Mucosa of stomach (tissue), 1 donor: ENCODE measurements at regions not wholly inside any gene's neighbourhood (a gene's known extent, or its start where the extent isn't known, plus 50 kb on each side); places are given as distances from the start of the nearest gene placed in this dataset.
"Not testable (repeated sequence)": the region's sequence is repeated elsewhere in the genome, so short reads cannot be mapped to it uniquely, and the experiment has no call there.

Source experiments
- H3K27me3 ChIP-seq: one replicate; pipeline ENCODE4 v1.7.0; 2013; ENCODE audit warnings: mild to moderate bottlenecking, low read length; ENCODE audit not compliant: control insufficient read depth, insufficient read depth
- H3K36me3 ChIP-seq: one replicate; pipeline ENCODE4 v1.7.0; 2013; ENCODE audit warnings: low read length; ENCODE audit not compliant: control insufficient read depth, insufficient read depth
- H3K4me1 ChIP-seq: one replicate; pipeline ENCODE4 v1.7.0; 2013; ENCODE audit warnings: mild to moderate bottlenecking, low read length; ENCODE audit not compliant: control insufficient read depth, insufficient read depth
- H3K4me3 ChIP-seq: one replicate; pipeline ENCODE4 v1.7.0; 2013; ENCODE audit warnings: low read length
- H3K9ac ChIP-seq: one replicate; pipeline ENCODE4 v1.7.0; 2013; ENCODE audit warnings: mild to moderate bottlenecking, low read length, moderate library complexity
- H3K9me3 ChIP-seq: one replicate; pipeline ENCODE4 v1.7.0; 2013; ENCODE audit warnings: mild to moderate bottlenecking, low read length, moderate library complexity; ENCODE audit not compliant: control insufficient read depth
- donor health status: Pancreatic carcinoma.

- H3K4me1 ChIP-seq, H3K9ac ChIP-seq, H3K4me3 ChIP-seq, H3K27me3 ChIP-seq, H3K36me3 ChIP-seq, H3K9me3 ChIP-seq: not testable (repeated sequence)
Observed at GRCh38 chr1:146666275-146666674, 271.8 kb upstream of the NBPF12 start.

GRCh38 chr1:146660242-146660641 is 277.9 kb upstream of the NBPF12 start:
- not testable (repeated sequence) for H3K27me3 ChIP-seq, H3K9ac ChIP-seq, H3K36me3 ChIP-seq, H3K4me3 ChIP-seq, H3K4me1 ChIP-seq, H3K9me3 ChIP-seq

GRCh38 chr1:146656356-146657060 is 281.6 kb upstream of the NBPF12 start:
- H3K9ac ChIP-seq, H3K4me3 ChIP-seq, H3K4me1 ChIP-seq, H3K27me3 ChIP-seq, H3K36me3 ChIP-seq, H3K9me3 ChIP-seq: not testable (repeated sequence)

DNA sequence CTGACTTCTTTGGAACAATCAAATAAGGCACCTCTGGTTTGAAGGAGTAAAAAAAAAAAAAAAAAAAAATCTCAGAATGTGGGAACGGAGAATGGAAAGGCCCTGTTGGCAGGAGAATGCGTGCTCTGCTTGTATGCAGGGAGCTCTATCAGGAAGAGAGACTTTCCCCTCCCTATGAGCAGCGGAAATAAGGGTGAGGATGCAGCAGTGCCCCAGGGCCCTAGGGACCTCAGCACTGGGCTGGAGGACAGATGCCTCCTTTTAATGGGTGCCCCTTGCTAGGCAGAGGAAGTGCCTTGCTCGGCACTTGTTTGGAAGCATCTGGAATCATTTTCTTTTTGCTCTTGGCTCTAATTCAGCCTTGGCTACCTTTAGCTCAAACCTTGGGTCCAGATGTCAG is 283.4 kb upstream of the NBPF12 start:
- not testable (repeated sequence) for H3K9ac ChIP-seq, H3K4me3 ChIP-seq, H3K36me3 ChIP-seq, H3K4me1 ChIP-seq, H3K9me3 ChIP-seq, H3K27me3 ChIP-seq

DNA sequence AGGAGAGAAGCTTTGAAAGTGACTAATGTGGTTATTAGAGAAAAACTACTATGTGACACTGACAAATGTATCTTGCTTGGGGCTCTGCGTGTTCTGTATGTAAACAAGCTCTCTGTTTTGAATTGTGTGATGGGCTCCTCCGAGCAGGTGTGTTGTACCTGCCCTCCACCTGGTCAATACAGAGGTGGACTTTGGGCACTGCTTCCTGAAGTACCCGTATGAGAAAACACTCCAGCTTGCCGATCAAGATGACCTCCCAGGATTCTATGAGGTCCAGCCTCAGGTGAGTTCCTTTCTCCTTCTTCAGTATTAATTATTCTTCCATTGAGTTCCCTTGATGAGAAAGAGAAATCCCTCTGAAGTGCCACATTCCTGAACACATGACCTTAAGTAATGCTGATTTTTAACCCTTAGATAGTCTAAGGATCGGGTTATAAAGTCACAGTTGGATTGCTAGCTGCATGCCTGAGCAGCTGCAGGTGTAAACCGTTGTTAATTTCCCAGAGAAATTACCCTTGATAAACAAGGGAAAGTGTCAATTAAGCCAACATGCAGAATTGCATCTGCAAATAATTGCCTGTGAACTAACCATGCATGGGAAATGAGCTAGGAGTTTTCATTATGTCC is 292.0 kb upstream of the NBPF12 start:
- H3K9ac ChIP-seq, H3K9me3 ChIP-seq, H3K27me3 ChIP-seq, H3K4me1 ChIP-seq, H3K36me3 ChIP-seq, H3K4me3 ChIP-seq: not testable (repeated sequence)

GRCh38 chr1:146641534-146641933 is 296.6 kb upstream of the NBPF12 start:
- H3K9me3 ChIP-seq, H3K36me3 ChIP-seq, H3K9ac ChIP-seq, H3K4me3 ChIP-seq, H3K4me1 ChIP-seq, H3K27me3 ChIP-seq: not testable (repeated sequence)

DNA sequence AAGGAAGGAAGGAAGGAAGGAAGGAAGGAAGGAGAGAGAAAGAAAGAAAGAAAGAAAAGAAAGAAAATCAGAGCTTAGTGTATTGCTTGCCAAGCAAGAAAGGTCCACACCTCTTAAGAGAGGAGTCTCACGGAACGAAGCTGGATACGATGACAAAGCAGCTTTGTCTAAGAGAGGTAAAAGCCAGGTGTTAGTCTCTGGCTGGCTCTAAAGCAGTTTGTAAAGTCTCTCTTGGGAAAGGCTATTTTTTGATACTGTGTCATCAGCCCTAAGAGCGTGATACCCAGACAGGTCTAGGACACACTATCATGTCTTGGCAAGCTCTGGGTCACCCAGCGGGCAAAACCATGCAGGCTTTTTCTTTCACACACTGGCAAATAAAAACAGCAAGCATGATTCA is 297.5 kb upstream of the NBPF12 start:
- H3K9me3 ChIP-seq, H3K9ac ChIP-seq, H3K4me1 ChIP-seq, H3K27me3 ChIP-seq, H3K4me3 ChIP-seq, H3K36me3 ChIP-seq: not testable (repeated sequence)

DNA sequence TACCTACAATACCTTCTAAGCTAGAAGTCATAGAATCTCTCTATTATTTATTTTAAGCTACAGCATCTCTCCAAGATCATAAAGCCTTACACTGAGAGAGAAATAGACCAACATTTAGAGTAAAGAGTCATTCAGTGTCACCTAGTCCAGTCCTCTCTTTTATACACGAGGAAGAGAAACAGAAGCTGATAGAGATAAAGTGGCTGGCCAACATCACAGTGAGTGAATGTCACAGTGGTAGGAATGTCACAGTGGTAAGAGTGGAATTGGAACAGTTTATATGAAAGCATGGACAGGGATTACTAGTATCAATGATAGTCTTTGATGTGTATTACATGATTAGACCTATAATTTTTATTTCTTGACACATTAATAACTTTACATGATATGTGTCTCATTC is 307.8 kb upstream of the NBPF12 start:
- not testable (repeated sequence) for H3K4me3 ChIP-seq, H3K4me1 ChIP-seq, H3K9me3 ChIP-seq, H3K36me3 ChIP-seq, H3K9ac ChIP-seq, H3K27me3 ChIP-seq

- not testable (repeated sequence) for H3K4me3 ChIP-seq, H3K9ac ChIP-seq, H3K27me3 ChIP-seq, H3K9me3 ChIP-seq, H3K36me3 ChIP-seq, H3K4me1 ChIP-seq
Observed at GRCh38 chr1:146618582-146618981, 319.5 kb upstream of the NBPF12 start.

- H3K9ac ChIP-seq, H3K27me3 ChIP-seq, H3K4me1 ChIP-seq, H3K9me3 ChIP-seq, H3K4me3 ChIP-seq, H3K36me3 ChIP-seq: not testable (repeated sequence)
Observed at GRCh38 chr1:146604681-146605080, 333.4 kb upstream of the NBPF12 start.

- not testable (repeated sequence) for H3K9ac ChIP-seq, H3K4me3 ChIP-seq, H3K36me3 ChIP-seq, H3K27me3 ChIP-seq, H3K4me1 ChIP-seq, H3K9me3 ChIP-seq
Observed at GRCh38 chr1:146600720-146601307, 337.3 kb upstream of the NBPF12 start.

GRCh38 chr1:146599906-146600305 is 338.2 kb upstream of the NBPF12 start:
- H3K36me3 ChIP-seq, H3K9me3 ChIP-seq, H3K4me1 ChIP-seq, H3K9ac ChIP-seq, H3K4me3 ChIP-seq, H3K27me3 ChIP-seq: not testable (repeated sequence)

DNA sequence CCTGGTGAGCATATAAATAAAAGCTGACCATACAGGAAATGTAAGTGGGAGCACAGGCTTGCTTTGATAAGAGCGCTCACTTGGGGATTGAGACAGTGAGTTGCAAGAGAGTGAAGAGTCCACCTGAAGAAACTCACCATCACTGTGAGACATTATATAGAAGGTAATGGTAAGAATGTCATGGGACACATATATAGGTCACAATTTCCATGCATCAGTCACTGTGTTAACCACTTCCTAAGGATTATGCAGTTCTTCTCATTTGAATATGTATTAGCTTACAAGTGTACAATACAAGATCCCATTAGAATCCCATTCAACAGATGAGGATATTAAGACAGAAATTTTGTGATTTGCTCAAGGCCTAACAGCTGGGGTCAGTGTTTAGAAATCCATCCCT is 352.4 kb upstream of the NOTCH2NLA start:
- not testable (repeated sequence) for H3K4me1 ChIP-seq, H3K9me3 ChIP-seq, H3K4me3 ChIP-seq, H3K36me3 ChIP-seq, H3K27me3 ChIP-seq, H3K9ac ChIP-seq
